ENCODE measurements at regions not wholly inside any gene's neighbourhood (a gene's known extent, or its start where the extent isn't known, plus 50 kb on each side); places are given as distances from the start of the nearest gene placed in this dataset.

GRCh38 chr2:7286120-7286519 is 368.9 kb downstream of the RNF144A start:
- TF ChIP-seq, protein P1, sequence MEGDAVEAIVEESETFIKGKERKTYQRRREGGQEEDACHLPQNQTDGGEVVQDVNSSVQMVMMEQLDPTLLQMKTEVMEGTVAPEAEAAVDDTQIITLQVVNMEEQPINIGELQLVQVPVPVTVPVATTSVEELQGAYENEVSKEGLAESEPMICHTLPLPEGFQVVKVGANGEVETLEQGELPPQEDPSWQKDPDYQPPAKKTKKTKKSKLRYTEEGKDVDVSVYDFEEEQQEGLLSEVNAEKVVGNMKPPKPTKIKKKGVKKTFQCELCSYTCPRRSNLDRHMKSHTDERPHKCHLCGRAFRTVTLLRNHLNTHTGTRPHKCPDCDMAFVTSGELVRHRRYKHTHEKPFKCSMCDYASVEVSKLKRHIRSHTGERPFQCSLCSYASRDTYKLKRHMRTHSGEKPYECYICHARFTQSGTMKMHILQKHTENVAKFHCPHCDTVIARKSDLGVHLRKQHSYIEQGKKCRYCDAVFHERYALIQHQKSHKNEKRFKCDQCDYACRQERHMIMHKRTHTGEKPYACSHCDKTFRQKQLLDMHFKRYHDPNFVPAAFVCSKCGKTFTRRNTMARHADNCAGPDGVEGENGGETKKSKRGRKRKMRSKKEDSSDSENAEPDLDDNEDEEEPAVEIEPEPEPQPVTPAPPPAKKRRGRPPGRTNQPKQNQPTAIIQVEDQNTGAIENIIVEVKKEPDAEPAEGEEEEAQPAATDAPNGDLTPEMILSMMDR (IDR thresholded peaks at IDR 0.05) = no peak
- TF ChIP-seq POLR2A (IDR thresholded peaks at IDR 0.05) = no peak
- TF ChIP-seq POLR2AphosphoS5 (IDR thresholded peaks at IDR 0.05) = no peak
- TF ChIP-seq EP300 (IDR thresholded peaks at IDR 0.05) = no peak
